Type B pancreatic cell (in vitro differentiated cells): ENCODE measurements at regions not wholly inside any gene's neighbourhood (a gene's known extent, or its start where the extent isn't known, plus 50 kb on each side); places are given as distances from the start of the nearest gene placed in this dataset.

Experiments
- DNase-seq: peaks from one replicate; pipeline ENCODE4 v3.0.0; 2021; ENCODE audit warnings: mixed read lengths; ENCODE audit not compliant: unreplicated experiment; ENCODE audit errors: extremely low spot score
- H3K27ac Mint-ChIP-seq: 2 replicates; pipeline ENCODE4 v1.8.0; 2021; ENCODE audit warnings: mild to moderate bottlenecking, mixed read lengths
- H3K27me3 Mint-ChIP-seq: 2 replicates; pipeline ENCODE4 v1.8.0; 2021; ENCODE audit warnings: mixed read lengths
- H3K36me3 Mint-ChIP-seq: 2 replicates; pipeline ENCODE4 v1.8.0; 2021; ENCODE audit warnings: mixed read lengths
- H3K4me1 Mint-ChIP-seq: one replicate; pipeline ENCODE4 v1.8.0; 2021; ENCODE audit warnings: mixed read lengths; ENCODE audit not compliant: unreplicated experiment
- H3K4me3 Mint-ChIP-seq: 2 replicates; pipeline ENCODE4 v1.8.0; 2021; ENCODE audit warnings: mild to moderate bottlenecking, mixed read lengths
- H3K9me3 Mint-ChIP-seq: 2 replicates; pipeline ENCODE4 v1.8.0; 2021; ENCODE audit warnings: mixed read lengths
- TF ChIP-seq, protein P1 (sequence below): fragments of 200-600 bp; sonication (generic); conservative IDR thresholded peaks from 2 replicates; pipeline ENCODE4 v1.5.0; 2021; ENCODE audit warnings: antibody characterized with exemption, mild to moderate bottlenecking

DNA sequence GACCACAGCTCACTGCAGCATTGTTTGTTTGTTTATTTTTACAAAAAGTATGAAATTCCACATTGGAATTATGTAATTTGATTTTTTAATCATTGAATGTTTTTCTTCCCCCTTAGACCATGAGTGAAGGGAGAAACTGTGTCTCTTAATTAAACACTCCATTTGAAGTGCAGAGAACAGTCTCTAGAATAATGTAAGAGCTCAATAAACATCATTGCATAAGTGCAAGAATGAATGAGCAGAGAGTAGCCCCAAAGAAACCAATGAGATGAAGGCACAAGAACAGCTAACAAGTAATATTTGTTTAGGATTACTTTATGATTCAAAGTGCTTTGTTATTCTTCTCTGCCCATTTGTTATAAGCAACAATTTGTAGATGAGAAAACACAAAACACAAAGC is 921.3 kb upstream of the LCORL start:
- DNase-seq = no peak
- no peak overlapping the region for H3K4me3 Mint-ChIP-seq
- H3K9me3 Mint-ChIP-seq = peaks cover 3% of the 10 kb centered on the region
- H3K27ac Mint-ChIP-seq = no peak overlapping the region
- no peaks in the 10 kb centered on the region for H3K36me3 Mint-ChIP-seq
- TF ChIP-seq, protein P1, sequence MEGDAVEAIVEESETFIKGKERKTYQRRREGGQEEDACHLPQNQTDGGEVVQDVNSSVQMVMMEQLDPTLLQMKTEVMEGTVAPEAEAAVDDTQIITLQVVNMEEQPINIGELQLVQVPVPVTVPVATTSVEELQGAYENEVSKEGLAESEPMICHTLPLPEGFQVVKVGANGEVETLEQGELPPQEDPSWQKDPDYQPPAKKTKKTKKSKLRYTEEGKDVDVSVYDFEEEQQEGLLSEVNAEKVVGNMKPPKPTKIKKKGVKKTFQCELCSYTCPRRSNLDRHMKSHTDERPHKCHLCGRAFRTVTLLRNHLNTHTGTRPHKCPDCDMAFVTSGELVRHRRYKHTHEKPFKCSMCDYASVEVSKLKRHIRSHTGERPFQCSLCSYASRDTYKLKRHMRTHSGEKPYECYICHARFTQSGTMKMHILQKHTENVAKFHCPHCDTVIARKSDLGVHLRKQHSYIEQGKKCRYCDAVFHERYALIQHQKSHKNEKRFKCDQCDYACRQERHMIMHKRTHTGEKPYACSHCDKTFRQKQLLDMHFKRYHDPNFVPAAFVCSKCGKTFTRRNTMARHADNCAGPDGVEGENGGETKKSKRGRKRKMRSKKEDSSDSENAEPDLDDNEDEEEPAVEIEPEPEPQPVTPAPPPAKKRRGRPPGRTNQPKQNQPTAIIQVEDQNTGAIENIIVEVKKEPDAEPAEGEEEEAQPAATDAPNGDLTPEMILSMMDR = no peak
- peaks cover 11% of the 10 kb centered on the region for H3K4me1 Mint-ChIP-seq
- H3K27me3 Mint-ChIP-seq = no peaks in the 10 kb centered on the region

DNA sequence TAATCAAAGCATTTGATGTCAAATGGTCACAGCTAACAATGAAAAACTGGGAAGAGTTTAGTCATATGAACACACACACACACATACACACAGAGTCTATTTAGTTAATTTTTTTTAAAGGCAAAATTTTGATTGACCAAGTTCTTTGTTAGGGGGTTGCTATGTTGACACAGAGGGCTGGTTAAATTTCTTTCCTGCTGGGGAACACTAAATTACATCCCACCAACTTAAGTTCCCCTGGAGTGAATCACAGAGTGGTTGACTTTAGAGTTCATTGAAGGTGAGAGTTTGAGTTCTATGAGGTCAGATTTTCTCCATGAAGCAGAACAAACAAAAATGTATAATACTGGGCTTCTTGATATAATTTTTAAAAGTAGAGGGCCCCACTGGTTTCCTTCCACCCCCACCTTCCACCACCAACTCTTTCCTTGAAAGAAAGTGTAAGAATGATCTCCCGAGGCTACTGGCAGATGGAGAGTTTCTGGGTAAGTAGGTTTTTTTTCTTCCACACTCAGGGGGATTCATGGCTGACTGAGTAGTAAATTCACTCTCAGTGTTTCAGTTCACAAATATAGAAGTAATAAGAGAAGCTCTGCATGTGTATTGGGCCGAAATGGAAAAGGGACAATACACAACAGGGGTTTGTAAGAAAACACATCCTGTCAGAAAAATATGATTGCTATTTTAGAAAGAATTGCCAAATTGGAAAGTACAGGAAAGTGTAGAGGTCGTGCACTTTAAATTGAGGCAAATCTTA is 917.0 kb upstream of the LCORL start:
- Mint-ChIP-seq H3K36me3 (no peaks in the 10 kb centered on the region), H3K4me3 (peak overlapping the region; percentile 23), H3K27me3 (no peaks in the 10 kb centered on the region), H3K4me1 (peaks cover 29% of the 10 kb centered on the region), H3K27ac (peak overlapping the region; percentile 7), H3K9me3 (peaks cover 10% of the 10 kb centered on the region)
- TF ChIP-seq, protein P1 = no peak
- DNase-seq = no peak

DNA sequence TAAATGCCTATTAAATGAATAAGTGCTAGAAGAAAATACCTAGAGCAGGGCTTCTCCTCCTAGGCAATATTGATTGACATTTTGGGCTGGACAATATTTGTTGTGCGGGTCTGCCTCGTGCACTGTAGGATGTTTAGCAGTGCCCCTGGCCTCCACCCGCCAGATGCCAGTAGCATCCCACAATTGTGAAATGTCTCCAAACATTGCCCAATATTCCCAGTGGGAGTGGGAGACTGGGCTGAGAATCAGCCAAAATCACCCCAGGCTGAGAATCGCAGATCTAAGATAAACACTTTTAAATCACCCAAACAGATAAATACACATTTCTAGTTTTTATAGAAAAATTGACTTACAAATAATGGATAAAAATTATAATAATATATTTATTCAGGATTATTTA is 916.2 kb upstream of the LCORL start:
- H3K27me3 Mint-ChIP-seq = no peaks in the 10 kb centered on the region
- peaks cover 36% of the 10 kb centered on the region for H3K4me1 Mint-ChIP-seq
- no peaks in the 10 kb centered on the region for H3K36me3 Mint-ChIP-seq
- H3K27ac Mint-ChIP-seq = no peak overlapping the region
- TF ChIP-seq, protein P1 = no peak
- no peak overlapping the region for H3K4me3 Mint-ChIP-seq
- no peak for DNase-seq
- peaks cover 10% of the 10 kb centered on the region for H3K9me3 Mint-ChIP-seq

DNA sequence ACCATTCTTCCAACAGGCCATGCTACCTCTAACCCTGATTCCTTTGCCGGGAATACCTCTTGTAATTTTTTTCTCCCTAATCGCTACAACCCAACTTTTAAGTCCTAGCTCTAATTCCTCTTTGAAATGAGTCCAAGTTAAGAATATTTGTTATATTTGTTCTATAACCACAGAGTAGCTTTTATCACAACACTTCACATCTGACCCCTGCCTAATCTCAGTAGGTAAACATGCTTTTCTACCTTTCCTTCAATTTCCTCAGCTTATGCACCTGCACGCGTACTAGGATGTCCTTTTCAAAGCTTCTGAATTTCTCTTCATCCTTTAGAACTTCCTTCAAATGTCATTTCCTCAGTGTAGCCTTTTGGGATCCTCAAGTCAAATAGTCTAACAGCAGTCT is 915.5 kb upstream of the LCORL start:
- Mint-ChIP-seq H3K4me1 (peaks cover 38% of the 10 kb centered on the region), H3K9me3 (peaks cover 10% of the 10 kb centered on the region), H3K36me3 (no peaks in the 10 kb centered on the region), H3K4me3 (no peak overlapping the region), H3K27ac (no peak overlapping the region), H3K27me3 (no peaks in the 10 kb centered on the region)
- no peak for DNase-seq
- TF ChIP-seq, protein P1 = no peak

DNA sequence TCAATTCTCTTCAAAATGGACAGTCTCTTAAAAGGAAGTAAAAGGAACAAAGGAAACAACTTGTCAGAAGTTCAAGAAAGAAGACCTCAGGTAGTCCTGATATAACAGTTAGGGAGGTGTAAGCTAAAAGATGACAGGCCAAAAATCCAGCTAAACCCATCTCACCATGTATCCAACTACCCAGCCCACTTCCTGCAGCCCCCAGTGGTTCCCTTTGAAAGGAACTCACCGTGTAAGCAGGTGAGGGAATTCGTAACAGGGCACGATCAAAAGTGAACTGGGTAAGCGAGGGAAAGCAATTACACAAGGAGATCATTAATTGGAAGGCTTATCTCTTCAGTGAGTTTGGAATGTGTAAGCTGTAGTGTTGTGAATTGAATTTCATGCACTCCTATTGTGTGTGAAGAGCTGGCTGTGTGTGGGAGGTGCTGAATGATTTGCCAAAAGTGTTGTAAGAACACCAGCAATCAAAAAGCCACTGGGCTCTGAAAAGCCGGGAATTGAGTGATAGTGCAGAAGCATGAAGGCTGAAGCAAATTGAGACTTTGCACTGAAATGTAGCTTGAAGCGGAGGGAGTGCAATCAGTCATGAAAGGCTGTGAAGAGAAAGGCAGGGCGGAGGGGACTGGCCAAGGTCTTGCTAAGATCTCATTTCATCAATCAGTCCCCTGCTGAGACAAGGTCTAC is 914.2 kb upstream of the LCORL start:
- Mint-ChIP-seq H3K4me3 (peak overlapping the region; percentile 26), H3K36me3 (no peaks in the 10 kb centered on the region), H3K9me3 (peaks cover 10% of the 10 kb centered on the region), H3K4me1 (peaks cover 38% of the 10 kb centered on the region), H3K27ac (no peak overlapping the region), H3K27me3 (no peaks in the 10 kb centered on the region)
- TF ChIP-seq, protein P1 = no peak
- DNase-seq = no peak
